Keratinocyte (primary cell): ENCODE measurements at regions not wholly inside any gene's neighbourhood (a gene's known extent, or its start where the extent isn't known, plus 50 kb on each side); places are given as distances from the start of the nearest gene placed in this dataset.

Experiments used
- DNase-seq: peaks from one replicate; pipeline ENCODE4 v3.0.0-alpha.2; 2011; ENCODE audit warnings: low read depth, missing footprints, low spot score
- FAIRE-seq: peaks from 2 replicates; lab custom pipeline; 2011; peaks lifted over from hg19 to GRCh38; lab: Jason Lieb, UNC
- H2AFZ ChIP-seq: 2 replicates; pipeline ENCODE4 v1.6.0; 2012; ENCODE audit warnings: low read length, control low read depth, inconsistent platforms; ENCODE audit not compliant: control insufficient read depth
- H3K27ac ChIP-seq: 2 replicates; pipeline ENCODE4 v1.5.1; 2011; ENCODE audit warnings: low read length; ENCODE audit not compliant: control insufficient read depth, insufficient read depth
- H3K27me3 ChIP-seq: 3 replicates; pipeline ENCODE4 v1.6.0; 2011; ENCODE audit warnings: low read length; ENCODE audit not compliant: control insufficient read depth, insufficient read depth; ENCODE audit errors: extremely low read depth
- H3K36me3 ChIP-seq, 2 experiments: 2 replicates in 1 of 2; 3 replicates in 1 of 2; pipeline ENCODE4 v1.5.1; 2011; ENCODE audit warnings: low read length in 2 of 2, mild to moderate bottlenecking in 1 of 2; ENCODE audit not compliant: control insufficient read depth in 2 of 2, insufficient read depth in 2 of 2; ENCODE audit errors: extremely low read depth in 1 of 2
- H3K4me1 ChIP-seq: 3 replicates; pipeline ENCODE4 v1.5.1; 2011; ENCODE audit warnings: low read length; ENCODE audit not compliant: control insufficient read depth, insufficient read depth; ENCODE audit errors: extremely low read depth
- H3K4me2 ChIP-seq: 3 replicates; pipeline ENCODE4 v1.6.0; 2011; ENCODE audit warnings: low read depth, low read length; ENCODE audit not compliant: control insufficient read depth, insufficient read depth; ENCODE audit errors: extremely low read depth
- H3K4me3 ChIP-seq, 3 experiments: fragments of 200-600 bp in 1 of 3; sonication (generic) in 1 of 3; 2 replicates in 2 of 3; 3 replicates in 1 of 3; pipeline ENCODE4 v1.5.1; 2011 to 2016; ENCODE audit warnings: low read length in 3 of 3, mild to moderate bottlenecking in 3 of 3, control low read depth in 2 of 3, inconsistent platforms in 1 of 3, low read depth in 1 of 3, mixed read lengths in 1 of 3, mixed run types in 1 of 3, moderate library complexity in 1 of 3; ENCODE audit not compliant: control insufficient read depth in 2 of 3, insufficient read depth in 2 of 3; ENCODE audit errors: extremely low read depth in 1 of 3
- H3K79me2 ChIP-seq: 2 replicates; pipeline ENCODE4 v1.6.0; 2012; ENCODE audit warnings: low read length; ENCODE audit not compliant: control insufficient read depth, insufficient read depth
- H3K9ac ChIP-seq: 3 replicates; pipeline ENCODE4 v1.6.0; 2011; ENCODE audit warnings: low read length; ENCODE audit not compliant: control insufficient read depth, insufficient read depth; ENCODE audit errors: extremely low read depth
- H3K9me1 ChIP-seq: 3 replicates; pipeline ENCODE4 v1.6.0; 2011; ENCODE audit warnings: low read length; ENCODE audit not compliant: control insufficient read depth, insufficient read depth; ENCODE audit errors: extremely low read depth
- H3K9me3 ChIP-seq: 2 replicates; pipeline ENCODE4 v1.5.1; 2012; ENCODE audit warnings: low read depth, low read length; ENCODE audit not compliant: control insufficient read depth
- H4K20me1 ChIP-seq: 3 replicates; pipeline ENCODE4 v1.6.0; 2011; ENCODE audit warnings: low read length; ENCODE audit not compliant: control insufficient read depth, insufficient read depth; ENCODE audit errors: extremely low read depth
- EZH2 ChIP-seq: IDR thresholded peaks from one replicate; pipeline ENCODE4 v1.6.1; 2012; ENCODE audit warnings: inconsistent platforms, mild to moderate bottlenecking, low read length, moderate library complexity
- dilution Hi-C: fragments of 300-500 bp; cut with MboI; formaldehyde crosslinking; loops from one replicate; pipeline ENCODE4 v1.7.0; 2020; ENCODE audit warnings: low sequenced_read_pairs; ENCODE audit not compliant: extremely low pct_ligation_motif_present
- TF ChIP-seq, protein P1 (sequence below), 3 experiments: IDR thresholded peaks in 1 of 3; conservative IDR thresholded peaks in 1 of 3; optimal IDR thresholded peaks in 1 of 3; 2 replicates in 2 of 3; 3 replicates in 1 of 3; pipeline versions ENCODE3 to v1.5.1; 2011; ENCODE audit warnings: low read length in 3 of 3, mild to moderate bottlenecking in 3 of 3, moderate library complexity in 2 of 3, control low read depth in 1 of 3, inconsistent platforms in 1 of 3; ENCODE audit not compliant: insufficient read depth in 2 of 3; ENCODE audit errors: extremely low read depth in 1 of 3

GRCh38 chr14:101065246-101065645, 161.7 kb upstream of the RTL1 start:
- H3K27me3 ChIP-seq = no peaks in the 10 kb centered on the region
- dilution Hi-C loops = no loop called here
- FAIRE-seq (no peak), DNase-seq (no peak)
- no peak overlapping the region for H2AFZ ChIP-seq
- H3K4me2 ChIP-seq = no peak overlapping the region
- H3K9me3 ChIP-seq = peaks cover 5% of the 10 kb centered on the region
- no peak overlapping the region for H3K4me3 ChIP-seq
- H3K9me1 ChIP-seq = no peaks in the 10 kb centered on the region
- no peak overlapping the region for H3K27ac ChIP-seq
- no peak for TF ChIP-seq EZH2
- TF ChIP-seq, protein P1, sequence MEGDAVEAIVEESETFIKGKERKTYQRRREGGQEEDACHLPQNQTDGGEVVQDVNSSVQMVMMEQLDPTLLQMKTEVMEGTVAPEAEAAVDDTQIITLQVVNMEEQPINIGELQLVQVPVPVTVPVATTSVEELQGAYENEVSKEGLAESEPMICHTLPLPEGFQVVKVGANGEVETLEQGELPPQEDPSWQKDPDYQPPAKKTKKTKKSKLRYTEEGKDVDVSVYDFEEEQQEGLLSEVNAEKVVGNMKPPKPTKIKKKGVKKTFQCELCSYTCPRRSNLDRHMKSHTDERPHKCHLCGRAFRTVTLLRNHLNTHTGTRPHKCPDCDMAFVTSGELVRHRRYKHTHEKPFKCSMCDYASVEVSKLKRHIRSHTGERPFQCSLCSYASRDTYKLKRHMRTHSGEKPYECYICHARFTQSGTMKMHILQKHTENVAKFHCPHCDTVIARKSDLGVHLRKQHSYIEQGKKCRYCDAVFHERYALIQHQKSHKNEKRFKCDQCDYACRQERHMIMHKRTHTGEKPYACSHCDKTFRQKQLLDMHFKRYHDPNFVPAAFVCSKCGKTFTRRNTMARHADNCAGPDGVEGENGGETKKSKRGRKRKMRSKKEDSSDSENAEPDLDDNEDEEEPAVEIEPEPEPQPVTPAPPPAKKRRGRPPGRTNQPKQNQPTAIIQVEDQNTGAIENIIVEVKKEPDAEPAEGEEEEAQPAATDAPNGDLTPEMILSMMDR (optimal IDR thresholded peaks at IDR 0.05 in 1 of 3, IDR thresholded peaks at IDR 0.05 in 1 of 3, conservative IDR thresholded peaks at IDR 0.05 in 1 of 3; ENCODE audit: extremely low read depth in 1 of 3, insufficient read depth in 2 of 3, low read length in 3 of 3) = no peak
- no peaks in the 10 kb centered on the region for H4K20me1 ChIP-seq
- no peaks in the 10 kb centered on the region for H3K4me1 ChIP-seq
- no peaks in the 10 kb centered on the region for H3K79me2 ChIP-seq
- H3K9ac ChIP-seq = no peak overlapping the region
- H3K36me3 ChIP-seq = no peaks in the 10 kb centered on the region

- Histone ChIP-seq H3K36me3 (no peaks in the 10 kb centered on the region), H3K27me3 (no peaks in the 10 kb centered on the region), H4K20me1 (no peaks in the 10 kb centered on the region), H3K27ac (no peak overlapping the region), H3K4me1 (no peaks in the 10 kb centered on the region), H3K79me2 (no peaks in the 10 kb centered on the region), H3K9me1 (no peaks in the 10 kb centered on the region), H3K4me2 (no peak overlapping the region), H2AFZ (no peak overlapping the region), H3K9ac (no peak overlapping the region), H3K4me3 (no peak overlapping the region), H3K9me3 (peaks cover 5% of the 10 kb centered on the region)
- dilution Hi-C loops = no loop called here
- no peak for FAIRE-seq
- no peak for DNase-seq
- TF ChIP-seq EZH2 = no peak
- TF ChIP-seq, protein P1 (optimal IDR thresholded peaks at IDR 0.05 in 1 of 3, IDR thresholded peaks at IDR 0.05 in 1 of 3, conservative IDR thresholded peaks at IDR 0.05 in 1 of 3; ENCODE audit: extremely low read depth in 1 of 3, insufficient read depth in 2 of 3, low read length in 3 of 3) = no peak
Measured at GRCh38 chr14:101065696-101066694, 162.5 kb upstream of the RTL1 start.
